ENCODE measurements at regions not wholly inside any gene's neighbourhood (a gene's known extent, or its start where the extent isn't known, plus 50 kb on each side); places are given as distances from the start of the nearest gene placed in this dataset.

- TF ChIP-seq CTCF (IDR thresholded peaks at IDR 0.05) (no peak), POLR2A (IDR thresholded peaks at IDR 0.05) (no peak)
These were observed 422.8 kb downstream of the SI start for GRCh38 chr3:164655462-164655861.
